GM18511 (cell line): ENCODE measurements at regions not wholly inside any gene's neighbourhood (a gene's known extent, or its start where the extent isn't known, plus 50 kb on each side); places are given as distances from the start of the nearest gene placed in this dataset.

Experiments
- ATAC-seq: cut with Tn5 transposase; IDR thresholded peaks from one replicate; pipeline ENCODE4 v1.9.1; 2021; ENCODE audit warnings: mild to moderate bottlenecking, moderate library complexity; ENCODE audit not compliant: unreplicated experiment

- ATAC-seq: no peak
These were observed 252.2 kb downstream of the ENGASE start for GRCh38 chr17:79326814-79327213.

DNA sequence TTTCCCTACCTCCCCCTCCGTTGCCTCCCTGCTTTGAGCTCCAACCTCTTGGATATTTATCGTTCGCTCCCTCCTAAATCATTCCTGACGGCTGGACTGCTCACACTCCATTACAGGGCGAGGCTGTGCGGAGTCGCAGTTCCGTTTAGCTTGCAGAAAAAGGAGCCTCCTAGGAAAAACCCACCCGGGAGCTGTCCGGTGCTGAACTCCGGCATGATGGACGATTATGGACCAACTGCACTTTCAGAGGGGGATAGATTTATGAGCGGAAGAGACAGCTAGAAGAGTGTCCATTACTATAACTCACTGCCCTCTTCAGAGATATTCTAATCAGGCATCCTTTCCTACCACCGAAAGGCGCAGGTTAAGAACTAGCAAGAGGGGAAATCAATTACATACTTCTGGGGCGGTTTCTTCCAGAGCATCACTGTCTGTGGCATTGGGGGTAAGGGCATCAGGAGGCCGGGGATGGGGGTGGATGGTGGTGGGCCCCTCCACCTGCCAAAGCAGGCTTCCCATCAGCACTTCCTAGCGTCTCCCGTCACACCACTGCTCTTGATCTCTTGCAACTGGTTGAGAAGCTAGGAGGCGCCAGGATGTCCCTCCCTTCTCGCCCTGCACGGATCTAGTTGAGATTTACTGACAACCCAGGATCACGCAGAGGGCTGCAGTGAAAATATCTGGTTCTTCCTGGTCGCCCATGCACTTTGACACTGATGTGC is 251.2 kb downstream of the ENGASE start:
- ATAC-seq: no peak

DNA sequence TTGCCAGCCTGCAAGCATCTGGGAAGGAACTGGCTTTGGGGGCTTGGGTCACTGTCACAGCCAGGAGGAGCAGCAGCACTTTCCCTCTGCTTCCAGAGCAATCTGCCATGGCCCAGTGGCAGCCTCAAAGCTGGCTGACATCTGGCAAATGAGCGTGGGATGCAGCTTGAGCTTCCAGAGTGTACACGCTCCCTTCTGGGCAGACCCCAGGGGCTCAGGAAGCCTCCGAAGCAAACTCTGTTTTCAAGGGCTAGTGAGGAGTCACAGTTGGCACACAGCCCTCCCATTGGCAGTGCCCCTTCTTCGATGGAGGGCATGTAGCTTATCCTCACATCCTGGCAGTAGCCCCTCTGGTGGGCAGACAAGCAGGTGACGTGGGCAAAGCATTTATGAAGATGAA is 249.6 kb downstream of the ENGASE start:
- no peak for ATAC-seq

DNA sequence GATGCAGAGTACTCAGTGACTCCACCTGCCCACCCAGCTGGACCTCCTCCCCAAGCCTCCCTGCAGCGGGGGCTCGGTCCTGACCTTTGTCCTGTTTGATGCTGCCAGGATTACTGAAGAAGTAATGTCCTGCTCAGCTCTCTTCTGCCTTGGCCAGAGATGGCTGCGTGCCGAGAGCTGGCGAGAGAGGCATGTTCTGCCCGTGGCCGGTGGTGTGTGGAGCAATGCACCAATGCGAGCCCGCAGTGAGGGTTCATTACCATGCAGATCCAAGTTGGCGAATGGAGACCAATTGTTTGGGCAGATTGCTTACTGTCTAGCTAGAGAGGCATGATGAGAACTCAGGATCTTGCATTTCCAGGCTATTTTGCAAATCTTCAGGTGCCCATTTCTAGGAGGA is 248.9 kb downstream of the ENGASE start:
- ATAC-seq: no peak

- ATAC-seq: no peak
These were observed 247.8 kb downstream of the ENGASE start for GRCh38 chr17:79322211-79323123.

DNA sequence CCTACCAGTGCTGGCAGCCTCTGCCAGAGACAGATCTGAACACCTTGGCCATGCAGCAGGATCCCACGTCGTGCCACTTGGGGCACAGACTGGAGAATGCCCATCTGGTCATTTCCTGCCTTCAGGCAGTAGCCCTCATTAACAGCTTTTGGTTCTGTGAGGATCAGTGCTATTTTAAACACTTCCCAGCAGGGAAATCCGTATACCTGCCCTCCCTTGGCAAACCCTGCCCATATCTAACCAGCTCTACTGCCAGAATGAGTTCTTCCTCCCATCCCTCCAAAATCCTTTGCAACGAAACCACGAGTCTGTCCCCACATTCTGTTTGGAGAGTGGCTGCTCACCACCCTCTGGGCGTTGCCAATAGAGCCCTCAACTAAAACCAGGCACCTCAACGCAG is 245.7 kb downstream of the ENGASE start:
- ATAC-seq: no peak

DNA sequence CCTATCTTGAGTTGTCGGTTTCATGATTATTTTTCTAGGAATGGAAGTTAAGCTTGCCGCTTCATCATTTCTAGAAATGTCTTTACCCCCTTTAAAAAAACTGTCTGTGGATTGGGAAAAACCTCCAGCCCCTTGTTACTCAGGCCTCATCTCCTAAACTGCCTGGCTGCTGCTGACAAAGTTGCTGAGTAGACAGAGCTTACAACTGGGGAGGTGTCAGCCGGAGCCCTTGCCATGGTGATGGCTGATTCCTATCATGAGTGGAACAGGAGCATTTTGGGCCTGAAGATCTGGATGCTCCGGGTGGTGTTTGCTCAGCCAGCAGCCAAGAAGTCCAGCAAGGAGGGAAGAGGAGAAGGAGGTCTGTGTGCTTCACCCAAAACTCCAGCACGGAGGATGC is 243.3 kb downstream of the ENGASE start:
- ATAC-seq: no peak

GRCh38 chr17:79316805-79317204 is 242.2 kb downstream of the ENGASE start:
- ATAC-seq: no peak

- ATAC-seq: no peak
These were observed 240.9 kb downstream of the ENGASE start for GRCh38 chr17:79315358-79316105.

DNA sequence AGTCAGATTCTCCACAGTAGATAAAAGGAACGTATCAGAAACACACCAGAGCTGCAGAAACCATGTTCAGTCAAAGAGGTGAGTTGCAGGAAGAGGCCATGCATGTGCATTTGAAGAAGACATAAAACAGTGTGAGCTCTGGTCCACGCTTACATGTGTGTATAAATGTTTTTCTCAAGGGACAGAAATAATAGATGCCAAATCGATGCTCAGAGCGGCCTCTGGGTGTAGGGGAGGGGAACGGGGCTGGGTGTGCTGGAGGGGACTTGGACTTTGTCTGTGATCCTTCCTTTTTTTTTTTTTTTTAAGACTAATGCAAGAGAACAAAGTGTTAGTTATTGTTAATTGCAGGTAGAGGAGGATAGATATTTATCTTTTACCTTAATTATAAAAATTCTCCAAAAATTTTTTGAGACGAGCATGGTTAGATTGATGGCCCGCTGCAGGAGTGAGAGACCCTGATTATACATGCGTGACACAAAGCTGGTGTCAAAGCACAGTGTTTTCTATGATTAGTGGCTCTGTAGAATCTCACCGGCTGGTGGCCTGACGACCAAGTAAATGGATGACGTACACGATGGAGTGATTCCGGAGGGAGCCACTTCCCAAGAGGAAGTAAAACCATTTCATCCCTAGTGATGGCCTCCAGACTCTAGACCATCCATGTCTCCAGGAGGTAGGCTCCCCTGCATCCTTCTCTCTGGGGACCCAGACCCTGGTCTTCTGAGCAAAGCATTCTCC is 240.2 kb downstream of the ENGASE start:
- no peak for ATAC-seq

- ATAC-seq: no peak
These were observed 236.7 kb downstream of the ENGASE start for GRCh38 chr17:79311373-79311772.

- ATAC-seq: no peak
These were observed 232.0 kb downstream of the ENGASE start for GRCh38 chr17:79306424-79307318.

GRCh38 chr17:79305768-79306423 is 231.3 kb downstream of the ENGASE start:
- ATAC-seq: no peak

DNA sequence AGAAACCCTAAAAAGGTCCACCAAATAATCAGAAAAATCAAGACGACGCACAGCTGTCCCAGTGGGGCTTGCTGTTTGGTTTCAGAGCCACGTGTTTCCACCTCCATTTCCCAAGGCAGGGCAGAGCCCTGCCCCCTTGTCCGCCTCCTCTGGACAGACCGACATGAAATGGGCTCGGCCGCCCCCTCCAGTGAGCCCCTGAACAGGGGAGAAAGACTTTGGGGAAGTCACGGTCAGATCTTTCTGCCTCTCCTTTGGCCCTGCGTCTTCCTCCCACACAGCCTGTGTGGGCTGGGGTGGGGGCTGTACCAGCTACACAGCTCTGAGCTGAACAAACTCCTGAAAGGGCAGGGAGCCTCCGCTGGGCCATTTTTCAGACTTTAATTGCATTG is 230.7 kb downstream of the ENGASE start:
- no peak for ATAC-seq

GRCh38 chr17:79304884-79305283 is 230.3 kb downstream of the ENGASE start:
- no peak for ATAC-seq

GRCh38 chr17:79303641-79304205 is 229.1 kb downstream of the ENGASE start:
- ATAC-seq: no peak

DNA sequence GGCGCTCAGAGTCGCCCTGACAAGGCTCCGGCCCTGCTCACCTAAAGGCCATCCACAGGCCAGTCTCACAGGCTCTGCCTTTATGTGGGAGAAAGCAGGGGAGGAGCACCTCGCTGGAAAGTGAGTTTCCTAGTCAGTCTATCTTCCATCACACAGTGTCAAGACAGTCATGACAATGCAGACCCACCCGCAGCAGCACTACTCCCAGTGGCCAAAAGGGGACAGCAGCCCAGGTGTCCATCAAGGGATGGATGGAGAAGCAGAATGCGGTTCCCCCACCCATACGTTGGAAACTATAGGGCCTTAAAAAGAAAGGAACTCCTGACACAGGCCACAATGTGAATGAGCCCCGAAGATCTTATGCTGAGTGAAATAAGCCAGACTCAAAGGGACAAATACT is 226.8 kb downstream of the ENGASE start:
- ATAC-seq: no peak

DNA sequence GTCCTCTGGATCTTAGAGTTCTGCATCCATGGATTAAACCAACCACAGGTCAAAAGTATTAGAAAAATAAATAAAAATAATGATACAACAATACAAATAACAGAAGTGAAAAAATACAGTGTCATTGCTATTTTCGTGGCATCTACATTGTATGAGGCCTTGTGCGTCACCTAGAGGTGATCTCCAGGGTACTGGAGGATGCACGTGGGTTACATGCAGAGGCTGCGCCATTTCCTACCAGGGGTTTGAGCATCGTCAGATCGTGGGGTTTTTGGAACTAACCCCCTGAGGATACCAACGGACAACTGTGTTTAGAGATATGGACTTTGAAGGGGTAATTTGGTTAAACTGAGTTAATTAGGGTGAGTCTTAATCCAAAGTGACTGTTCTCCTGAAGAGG is 224.7 kb downstream of the ENGASE start:
- no peak for ATAC-seq

DNA sequence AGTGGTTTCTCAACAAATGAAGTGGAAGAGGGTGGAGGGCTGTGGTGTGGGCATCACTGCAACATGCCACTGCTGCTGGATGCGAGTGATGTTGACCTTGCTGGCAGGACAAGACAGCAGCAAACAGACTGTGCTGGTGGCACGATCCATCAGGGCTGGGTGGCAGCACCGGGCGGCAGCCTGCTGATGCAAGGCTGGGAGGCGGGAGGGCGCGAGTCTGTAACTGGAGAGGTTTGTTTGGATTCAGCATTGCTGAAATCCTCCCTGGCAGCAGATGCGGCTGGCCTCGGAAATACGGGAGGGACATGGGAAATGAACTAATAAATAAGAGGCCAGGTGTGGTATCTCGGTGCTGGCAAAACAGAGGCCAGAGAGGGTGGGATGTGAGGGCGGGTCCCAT is 224.2 kb downstream of the ENGASE start:
- no peak for ATAC-seq
